CD4-positive, alpha-beta T cell treated with Interleukin-12 subunit alpha and Interleukin-12 subunit beta, for 1 hour (primary cell): ENCODE measurements at regions not wholly inside any gene's neighbourhood (a gene's known extent, or its start where the extent isn't known, plus 50 kb on each side); places are given as distances from the start of the nearest gene placed in this dataset.
"Not testable (repeated sequence)": the region's sequence is repeated elsewhere in the genome, so short reads cannot be mapped to it uniquely, and the experiment has no call there.

Experiments
- DNase-seq: peaks from one replicate; pipeline ENCODE4 v3.0.0-alpha.2; 2020

- no peak for DNase-seq
These were observed 58.3 kb downstream of the C11orf87 start for GRCh38 chr11:109480251-109480650.

GRCh38 chr11:109486129-109486528 lies 64.1 kb downstream of the C11orf87 start:
- no peak for DNase-seq

DNA sequence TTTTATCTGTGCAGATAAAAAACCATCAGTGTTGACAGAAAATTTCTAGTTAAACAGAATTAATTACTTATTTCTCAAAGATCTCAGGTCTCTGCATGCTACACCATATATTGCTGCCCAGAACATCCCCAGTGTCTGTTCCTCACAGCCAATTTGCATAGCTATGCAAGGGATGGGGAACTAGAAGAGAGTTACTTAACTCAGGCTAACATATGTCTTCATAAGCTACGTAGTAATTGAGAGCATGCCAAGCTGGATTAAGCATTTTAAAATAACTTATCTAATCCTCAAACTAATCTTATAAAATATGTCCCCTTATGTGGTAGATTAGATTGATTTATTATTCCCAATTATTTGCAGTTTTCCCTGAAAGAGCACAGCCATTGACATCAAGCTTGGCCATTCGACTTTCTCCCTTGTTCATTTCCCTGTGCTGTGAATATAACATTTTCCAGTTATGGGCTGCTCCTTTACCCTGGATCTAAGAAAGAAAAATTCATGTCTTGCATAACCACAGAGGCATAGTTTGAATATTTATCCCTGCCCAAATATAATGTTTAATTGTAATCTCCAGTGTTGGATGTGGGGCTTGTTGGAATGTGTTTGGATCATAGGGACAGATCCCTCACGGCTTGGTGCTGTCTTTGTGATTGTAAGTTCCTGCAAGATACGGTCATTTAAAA lies 69.1 kb downstream of the C11orf87 start:
- no peak for DNase-seq

DNA sequence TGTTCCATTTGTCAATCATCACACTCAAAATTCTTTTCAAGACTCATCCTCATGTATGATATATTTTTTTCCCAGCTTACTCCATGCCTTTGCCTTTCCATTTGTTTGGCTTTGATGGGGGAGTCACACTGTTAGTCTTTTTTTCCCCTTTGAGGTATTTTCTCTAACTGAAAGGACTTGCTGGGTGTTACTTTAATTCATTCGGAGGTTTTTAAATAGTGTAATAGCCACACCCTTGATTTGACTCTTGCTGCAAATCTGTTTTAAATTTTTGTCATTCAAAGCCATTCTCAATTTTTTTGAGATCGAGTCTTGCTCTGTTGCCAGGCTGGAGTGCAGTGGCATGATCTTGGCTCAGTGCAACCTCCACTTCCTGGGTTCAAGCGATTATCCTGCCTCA lies 84.1 kb downstream of the C11orf87 start:
- DNase-seq, result no peak

DNA sequence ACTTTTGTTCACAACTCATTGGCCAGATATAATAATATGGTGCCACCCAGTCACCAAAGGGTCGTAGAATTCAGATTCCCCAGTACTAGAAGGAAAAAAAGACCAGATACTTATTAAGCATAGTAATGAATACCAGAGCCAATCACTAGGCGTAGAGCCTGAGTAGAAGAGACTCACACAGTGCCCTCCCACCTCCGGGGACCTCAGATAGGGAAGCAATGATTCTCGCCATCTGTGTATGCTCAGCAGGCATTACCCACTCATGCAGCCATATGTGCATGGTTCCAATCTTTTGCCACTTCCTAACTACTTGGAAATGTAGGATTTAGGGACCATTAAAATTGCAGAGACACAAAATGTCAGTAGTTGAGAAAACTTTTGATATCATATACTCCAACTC lies 85.3 kb downstream of the C11orf87 start:
- DNase-seq, result no peak

DNA sequence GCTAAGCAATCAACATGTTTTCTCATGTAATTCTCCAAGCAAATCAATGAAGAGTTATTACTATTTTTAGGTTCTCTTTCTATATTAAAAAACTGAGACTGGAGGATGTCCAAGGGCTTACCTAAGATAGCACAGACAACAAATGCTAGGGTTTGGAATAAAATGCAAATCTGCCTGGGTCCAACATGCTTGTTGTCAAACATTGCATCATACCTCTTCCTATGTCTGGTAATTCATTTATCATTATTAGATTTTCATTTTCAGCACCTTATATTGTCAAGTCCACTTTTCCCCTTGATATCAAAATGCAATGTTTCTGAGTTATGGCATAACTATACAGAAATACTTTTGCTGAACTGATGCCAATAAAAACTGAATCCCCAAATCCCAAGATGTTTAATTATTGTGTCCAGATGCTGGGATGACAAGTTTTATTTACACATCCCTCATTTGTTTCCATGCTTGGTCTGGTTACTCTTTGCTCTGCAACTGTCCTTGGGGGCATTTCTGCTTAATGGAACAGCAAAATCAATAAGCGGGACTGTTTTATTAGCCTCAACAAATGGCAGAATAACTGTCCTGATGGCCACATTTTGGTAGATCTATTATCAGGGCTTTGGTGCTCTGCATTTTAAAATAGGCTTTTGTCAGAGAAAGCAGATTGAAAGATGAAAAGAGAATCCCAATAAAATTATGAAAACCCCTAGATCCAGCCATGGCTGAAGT lies 86.0 kb downstream of the C11orf87 start:
- no peak for DNase-seq

- no peak for DNase-seq
These were observed 87.0 kb downstream of the C11orf87 start for GRCh38 chr11:109508943-109509342.

GRCh38 chr11:109510316-109510715 lies 88.3 kb downstream of the C11orf87 start:
- DNase-seq, result no peak

DNA sequence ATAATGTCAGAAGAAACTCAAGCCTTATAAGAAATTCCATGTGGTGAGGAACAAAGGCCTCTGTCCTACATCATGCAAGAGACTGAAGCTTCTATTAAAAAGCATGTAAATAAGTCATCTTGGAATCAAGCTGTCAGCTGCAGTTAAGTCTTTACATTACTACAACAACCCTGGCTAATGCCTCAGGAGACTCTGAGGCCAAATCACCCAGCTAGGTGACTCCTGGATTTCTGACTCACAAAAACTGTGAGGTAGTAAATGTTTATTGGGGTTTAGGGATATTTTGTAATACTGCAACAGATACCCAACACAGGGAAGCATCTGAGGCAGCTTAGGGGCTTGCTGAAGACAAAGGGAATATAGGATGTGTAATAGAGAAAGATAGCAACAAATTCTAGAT lies 89.6 kb downstream of the C11orf87 start:
- DNase-seq, result no peak

- no peak for DNase-seq
These were observed 90.3 kb downstream of the C11orf87 start for GRCh38 chr11:109512249-109512648.

GRCh38 chr11:109512680-109513079 lies 90.7 kb downstream of the C11orf87 start:
- no peak for DNase-seq

GRCh38 chr11:109514313-109515018 lies 92.5 kb downstream of the C11orf87 start:
- no peak for DNase-seq

GRCh38 chr11:109519253-109519652 lies 97.3 kb downstream of the C11orf87 start:
- DNase-seq, result no peak

GRCh38 chr11:109521571-109522086 lies 99.6 kb downstream of the C11orf87 start:
- DNase-seq, result no peak

- no peak for DNase-seq
These were observed 100.2 kb downstream of the C11orf87 start for GRCh38 chr11:109522116-109522755.

DNA sequence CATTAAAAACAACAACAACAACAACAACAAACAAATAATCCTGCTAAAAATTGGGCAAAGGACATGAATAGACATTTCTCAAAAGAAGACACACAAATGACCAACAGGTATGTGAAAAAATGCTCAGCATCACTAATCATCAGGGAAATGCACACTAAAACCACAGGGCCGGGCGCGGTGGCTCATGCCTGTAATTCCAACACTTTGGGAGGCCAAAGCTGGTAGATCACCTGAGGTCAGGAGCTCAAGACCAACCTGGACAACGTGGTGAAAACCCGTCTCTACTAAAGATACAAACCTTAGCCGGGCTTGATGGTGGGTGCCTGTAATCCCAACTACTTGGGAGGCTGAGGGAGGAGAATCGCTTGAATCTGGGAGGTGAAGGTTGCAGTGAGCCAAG lies 103.6 kb downstream of the C11orf87 start:
- DNase-seq, result not testable (repeated sequence)

DNA sequence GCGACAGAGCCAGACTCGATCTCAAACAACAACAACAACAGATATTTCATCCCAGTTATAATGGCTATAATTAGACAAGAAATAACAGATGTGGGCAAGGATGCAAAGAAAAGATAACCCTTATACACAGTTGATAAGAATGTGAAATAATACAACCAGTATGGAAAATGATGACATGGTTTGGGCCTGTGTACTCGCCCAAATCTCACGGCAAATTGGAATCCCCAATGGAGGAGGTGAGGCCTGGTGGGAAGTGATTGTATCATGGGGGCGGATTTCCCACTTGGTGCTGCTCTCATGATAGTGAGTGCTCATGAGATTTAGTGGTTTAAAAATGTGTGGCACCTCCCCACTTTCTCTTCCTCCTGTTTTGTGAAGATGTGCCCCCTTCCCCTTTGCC lies 104.1 kb downstream of the C11orf87 start:
- DNase-seq, result no peak

GRCh38 chr11:109526931-109527330 lies 104.9 kb downstream of the C11orf87 start:
- DNase-seq, result no peak

- no peak for DNase-seq
These were observed 105.5 kb downstream of the C11orf87 start for GRCh38 chr11:109527496-109527895.

GRCh38 chr11:109547356-109548027 lies 125.5 kb downstream of the C11orf87 start:
- DNase-seq, result no peak

GRCh38 chr11:109552376-109552775 lies 130.4 kb downstream of the C11orf87 start:
- no peak for DNase-seq

- no peak for DNase-seq
These were observed 131.3 kb downstream of the C11orf87 start for GRCh38 chr11:109553284-109553683.

DNA sequence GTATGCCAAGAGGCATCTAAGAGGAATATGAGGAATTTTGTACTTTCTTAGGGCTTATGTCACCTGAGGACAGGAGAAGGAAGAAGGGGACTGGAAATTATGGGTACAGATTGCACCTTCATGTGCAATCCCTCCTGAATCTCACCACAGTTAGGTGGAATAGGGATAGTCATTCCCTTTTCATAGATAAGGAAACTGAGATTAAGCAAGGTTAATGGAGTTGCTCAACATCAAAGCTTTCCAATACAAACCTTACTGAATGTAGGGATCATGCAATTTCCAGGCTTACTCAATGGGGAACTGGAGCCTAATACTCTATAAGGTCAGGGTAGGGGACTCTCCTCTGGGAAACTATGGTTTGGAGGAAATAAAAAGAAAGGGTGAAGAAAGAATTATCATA lies 133.0 kb downstream of the C11orf87 start:
- DNase-seq, result no peak
